GM12875 (cell line): ENCODE measurements at regions not wholly inside any gene's neighbourhood (a gene's known extent, or its start where the extent isn't known, plus 50 kb on each side); places are given as distances from the start of the nearest gene placed in this dataset.

ENCODE experiments used
- H3K4me3 ChIP-seq: one replicate; pipeline ENCODE4 v1.5.1; 2011; ENCODE audit warnings: low read depth, low read length, control low read depth
- CTCF ChIP-seq: IDR thresholded peaks from 2 replicates; pipeline ENCODE4 v1.5.1; 2011; ENCODE audit warnings: low read depth, mild to moderate bottlenecking, control low read depth, inconsistent platforms, low read length, moderate library complexity, borderline replicate concordance; ENCODE audit not compliant: insufficient read depth

- no peak overlapping the region for H3K4me3 ChIP-seq
- TF ChIP-seq CTCF, result no peak
Observed at GRCh38 chr1:82449506-82450057, 648.8 kb downstream of the ADGRL2 start.

GRCh38 chr1:82446955-82447354, 646.2 kb downstream of the ADGRL2 start:
- H3K4me3 ChIP-seq, result no peak overlapping the region

GRCh38 chr1:82446236-82446635, 645.5 kb downstream of the ADGRL2 start:
- no peak overlapping the region for H3K4me3 ChIP-seq
- TF ChIP-seq CTCF, result no peak

More at GRCh38 chr1:82446955-82447354, 646.2 kb downstream of the ADGRL2 start:
- TF ChIP-seq CTCF, result no peak

- H3K4me3 ChIP-seq, result no peak overlapping the region
- TF ChIP-seq CTCF, result no peak
Observed at GRCh38 chr1:82445827-82446226, 645.1 kb downstream of the ADGRL2 start.

- TF ChIP-seq CTCF, result no peak
- H3K4me3 ChIP-seq, result no peak overlapping the region
Observed at GRCh38 chr1:82445132-82445531, 644.4 kb downstream of the ADGRL2 start.

GRCh38 chr1:82441402-82441801, 640.7 kb downstream of the ADGRL2 start:
- H3K4me3 ChIP-seq, result no peak overlapping the region
- no peak for TF ChIP-seq CTCF

- H3K4me3 ChIP-seq, result no peak overlapping the region
- no peak for TF ChIP-seq CTCF
Observed at GRCh38 chr1:82423174-82423815, 622.6 kb downstream of the ADGRL2 start.
